ENCODE measurements at regions not wholly inside any gene's neighbourhood (a gene's known extent, or its start where the extent isn't known, plus 50 kb on each side); places are given as distances from the start of the nearest gene placed in this dataset.

DNA sequence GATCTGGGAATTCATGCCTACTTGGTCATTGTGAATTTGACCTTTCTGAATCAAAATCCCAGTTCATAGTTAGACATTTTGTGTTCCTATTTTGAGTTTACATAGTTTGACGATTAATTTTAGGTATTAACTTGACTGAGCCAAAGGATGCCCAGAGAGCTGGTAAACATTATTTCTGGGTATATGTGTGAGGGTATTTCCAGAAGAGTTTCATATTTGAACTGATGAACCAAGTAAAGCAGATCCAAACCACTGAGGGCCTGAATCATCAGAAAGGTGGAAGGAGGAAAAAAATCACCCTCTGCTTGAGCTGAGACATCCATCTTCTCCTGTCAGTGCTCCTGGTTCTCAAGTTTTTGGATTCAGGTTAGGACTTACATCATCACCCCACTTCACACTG, 116.6 kb downstream of the CYSLTR2 start:
- TF ChIP-seq POLR2AphosphoS5 (IDR thresholded peaks at IDR 0.05; ENCODE audit: insufficient read depth in 1 of 2, low read depth in 1 of 2): no peak
- TF ChIP-seq POLR2A (IDR thresholded peaks at IDR 0.05): no peak

All from vagina (tissue), 2 donors.